ENCODE measurements at regions not wholly inside any gene's neighbourhood (a gene's known extent, or its start where the extent isn't known, plus 50 kb on each side); places are given as distances from the start of the nearest gene placed in this dataset.

GRCh38 chr12:45590646-45591045 is 138.9 kb upstream of the ARID2 start:
- DNase-seq: no peak

- DNase-seq: no peak
These were observed 137.9 kb upstream of the ARID2 start for GRCh38 chr12:45591635-45592034.

DNA sequence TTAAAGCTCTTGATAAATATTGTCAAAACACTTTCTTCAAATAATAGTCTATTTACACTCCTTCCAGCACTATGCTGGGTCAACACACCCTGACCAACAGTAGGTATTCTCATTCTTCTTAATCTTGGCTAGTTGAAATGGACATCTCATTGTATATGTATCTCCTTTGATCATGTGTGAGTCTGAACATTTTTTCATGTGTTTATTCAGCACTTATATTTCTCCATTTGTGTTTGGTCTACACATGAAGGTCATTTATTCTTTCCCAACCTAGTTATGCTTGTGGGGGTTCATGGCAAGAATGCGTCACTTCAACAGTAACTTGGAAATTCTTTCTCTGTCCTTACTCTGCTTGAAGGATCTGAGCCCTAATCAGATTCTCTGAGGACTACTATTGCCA is 133.1 kb upstream of the ARID2 start:
- no peak for DNase-seq

- DNase-seq: no peak
These were observed 131.2 kb upstream of the ARID2 start for GRCh38 chr12:45598336-45598735.

GRCh38 chr12:45598761-45599160 is 130.7 kb upstream of the ARID2 start:
- no peak for DNase-seq

DNA sequence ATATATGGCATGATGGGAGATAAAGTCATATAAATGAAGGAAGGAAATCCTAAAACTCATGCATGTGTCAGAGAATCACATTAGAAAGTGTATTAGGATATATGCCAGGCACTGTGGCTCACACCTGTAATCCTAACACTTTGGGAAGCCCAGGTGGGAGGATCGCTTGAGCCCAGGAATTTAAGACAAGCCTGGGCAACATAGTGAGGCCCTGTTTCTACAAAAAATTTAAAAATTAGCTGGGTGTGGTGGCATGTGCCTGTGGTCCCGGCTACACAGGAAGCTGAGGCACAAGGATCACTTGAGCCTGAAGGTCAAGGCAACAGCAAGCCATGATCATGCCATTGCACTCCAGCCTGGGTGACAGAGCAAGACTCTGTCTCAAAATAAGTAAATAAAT is 130.3 kb upstream of the ARID2 start:
- DNase-seq: no peak

GRCh38 chr12:45601390-45601789 is 128.1 kb upstream of the ARID2 start:
- DNase-seq: no peak

GRCh38 chr12:45601888-45602287 is 127.6 kb upstream of the ARID2 start:
- DNase-seq: no peak

DNA sequence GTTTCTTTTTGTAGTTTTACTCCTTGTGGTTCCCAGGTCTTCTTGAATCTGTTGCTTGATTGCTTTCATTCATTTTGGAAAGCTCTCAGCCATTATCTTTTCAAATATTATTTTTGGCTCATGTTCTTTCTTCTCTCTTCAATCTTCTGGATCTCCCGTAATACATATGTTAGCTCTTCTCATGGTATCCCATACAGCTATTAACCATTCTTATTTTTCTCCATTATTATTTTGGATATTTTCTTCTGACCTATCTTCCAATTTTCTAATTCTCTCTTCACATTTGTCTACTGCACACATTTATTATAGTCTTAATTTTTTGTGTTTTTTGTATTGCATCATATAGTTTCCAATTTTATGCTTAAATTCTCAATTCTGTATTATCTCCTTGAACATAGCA is 123.9 kb upstream of the ARID2 start:
- DNase-seq: no peak

DNA sequence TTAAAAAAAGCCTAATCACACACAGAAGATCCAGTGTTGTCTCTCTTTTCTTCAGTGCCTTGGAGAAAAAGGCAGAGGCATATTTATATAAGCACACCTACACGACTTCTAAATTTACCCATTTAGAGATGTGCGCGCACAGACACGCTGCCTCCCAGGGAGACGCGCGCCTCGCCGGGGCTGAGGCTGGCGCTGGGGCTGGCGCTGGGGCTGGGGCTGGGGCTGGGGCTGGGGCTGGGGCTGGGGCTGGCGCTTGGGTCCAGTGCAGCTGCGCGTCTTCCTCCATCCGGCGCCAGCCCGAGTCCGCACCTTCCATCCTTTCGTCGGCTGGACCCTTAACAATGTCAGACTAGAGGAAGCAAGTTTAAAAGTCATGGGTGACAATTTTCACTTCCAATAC is 118.4 kb upstream of the ARID2 start:
- DNase-seq: no peak

- no peak for DNase-seq
These were observed 118.0 kb upstream of the ARID2 start for GRCh38 chr12:45611495-45611894.

- DNase-seq: no peak
These were observed 117.3 kb upstream of the ARID2 start for GRCh38 chr12:45612044-45612794.

DNA sequence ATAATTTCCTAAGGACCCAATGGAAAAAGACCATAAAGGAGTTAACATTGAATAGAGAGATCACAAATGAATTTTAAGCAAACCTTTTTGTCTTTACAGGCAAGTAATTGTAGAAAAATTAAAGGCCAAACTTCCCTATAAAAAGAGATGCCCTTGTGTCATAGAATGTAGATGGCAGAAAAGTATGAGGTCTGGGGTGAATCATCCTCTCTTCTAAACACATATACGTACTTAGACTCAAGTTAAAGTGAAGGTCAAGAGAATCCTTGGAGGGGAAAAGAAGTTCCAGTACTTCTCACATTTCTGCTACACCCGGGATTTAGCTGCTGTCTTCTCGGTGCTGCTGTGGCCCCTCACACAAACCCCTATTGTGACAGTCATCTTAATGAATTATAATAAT is 116.2 kb upstream of the ARID2 start:
- DNase-seq: no peak

GRCh38 chr12:45613855-45614254 is 115.7 kb upstream of the ARID2 start:
- no peak for DNase-seq

GRCh38 chr12:45615268-45615667 is 114.2 kb upstream of the ARID2 start:
- DNase-seq: no peak

DNA sequence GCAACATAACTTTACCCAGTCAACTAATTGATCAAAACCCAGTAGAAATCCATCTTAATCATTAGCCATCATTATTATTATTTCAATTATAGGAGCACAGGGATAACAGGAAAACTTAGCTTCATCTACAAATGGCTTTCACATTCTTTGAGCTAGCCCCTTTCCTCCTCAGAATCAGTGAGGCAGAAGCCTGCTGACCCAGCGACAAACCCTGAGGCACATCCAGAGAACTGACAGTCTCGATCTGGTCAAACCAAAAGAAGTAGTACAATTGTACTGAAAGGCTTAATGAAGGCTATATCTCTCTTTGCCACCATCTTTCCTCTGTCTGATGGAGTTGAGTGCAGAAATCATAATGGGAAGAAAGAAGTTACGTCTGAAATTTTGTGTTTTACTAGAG is 109.8 kb upstream of the ARID2 start:
- DNase-seq: no peak

DNA sequence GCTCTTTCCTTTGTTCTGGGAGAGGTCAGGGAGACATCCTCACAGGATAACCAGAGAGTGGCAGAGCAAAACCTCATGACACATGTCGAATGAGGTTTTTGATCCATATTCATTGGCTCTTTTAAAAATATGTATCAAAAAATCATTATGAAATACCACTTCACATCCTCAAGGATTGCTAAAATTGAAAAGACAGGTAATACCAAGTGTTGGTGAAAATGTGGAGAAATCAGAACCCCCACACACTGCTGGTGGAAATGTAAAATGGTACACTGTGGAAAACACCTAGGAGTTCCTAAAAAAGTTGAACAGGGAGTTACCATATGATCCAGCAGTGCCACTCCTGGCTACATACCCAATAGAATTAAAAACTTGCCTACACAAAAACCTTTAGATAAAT is 107.8 kb upstream of the ARID2 start:
- DNase-seq: no peak

DNA sequence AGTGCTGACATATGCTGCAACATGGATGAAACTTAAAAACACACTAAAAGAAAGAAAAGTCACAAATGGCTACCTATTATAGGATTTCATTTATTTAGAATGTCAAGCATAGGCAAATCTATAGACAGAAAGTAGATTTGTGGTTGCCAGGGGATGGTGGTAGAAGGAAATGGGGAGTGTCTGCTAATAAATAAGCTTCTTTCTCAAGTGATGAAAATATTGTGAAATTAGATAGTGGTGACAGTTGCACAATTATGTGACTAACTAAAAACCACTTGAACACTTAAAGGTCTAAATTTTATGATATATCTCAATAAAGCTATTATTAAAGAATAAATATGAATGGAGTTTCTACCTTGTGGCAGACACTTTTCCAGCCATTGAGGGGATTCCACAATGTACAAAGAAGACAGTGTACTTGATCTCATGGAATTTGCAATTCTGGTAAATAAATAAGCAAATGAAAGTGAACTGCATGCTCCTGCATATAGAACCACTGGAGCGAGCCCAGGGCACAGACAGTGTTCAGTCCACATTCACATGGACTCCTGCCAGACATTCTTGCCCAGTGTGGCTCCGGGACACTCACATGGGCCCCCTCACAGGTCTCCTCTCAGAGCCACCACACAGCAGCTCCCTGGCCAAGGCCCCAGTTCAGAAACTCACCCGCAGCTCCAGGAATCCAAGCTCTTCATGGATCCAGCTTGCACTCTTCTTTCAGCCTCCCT is 107.1 kb upstream of the ARID2 start:
- no peak for DNase-seq

GRCh38 chr12:45623221-45623620 is 106.3 kb upstream of the ARID2 start:
- DNase-seq: no peak

- DNase-seq: no peak
These were observed 105.6 kb upstream of the ARID2 start for GRCh38 chr12:45623940-45624339.

DNA sequence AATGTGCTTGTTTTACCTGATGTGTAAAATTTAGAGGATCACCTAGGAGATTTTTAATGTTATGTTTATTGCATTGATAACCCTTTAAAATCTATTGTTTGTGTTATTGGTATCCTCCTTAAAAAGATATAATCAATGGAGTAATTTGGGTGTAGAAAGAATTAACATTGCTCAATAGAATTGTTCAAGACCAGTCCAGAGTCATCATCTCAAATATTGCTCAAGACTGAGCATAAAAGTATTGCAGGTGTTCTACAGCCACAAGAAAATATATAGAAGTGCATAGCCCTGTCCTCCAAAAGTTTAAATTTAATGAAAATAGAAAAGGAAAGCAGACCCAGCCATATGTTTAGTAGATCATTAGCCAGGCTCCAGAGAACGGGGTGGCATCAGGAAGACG is 102.5 kb upstream of the ARID2 start:
- DNase-seq: no peak

DNA sequence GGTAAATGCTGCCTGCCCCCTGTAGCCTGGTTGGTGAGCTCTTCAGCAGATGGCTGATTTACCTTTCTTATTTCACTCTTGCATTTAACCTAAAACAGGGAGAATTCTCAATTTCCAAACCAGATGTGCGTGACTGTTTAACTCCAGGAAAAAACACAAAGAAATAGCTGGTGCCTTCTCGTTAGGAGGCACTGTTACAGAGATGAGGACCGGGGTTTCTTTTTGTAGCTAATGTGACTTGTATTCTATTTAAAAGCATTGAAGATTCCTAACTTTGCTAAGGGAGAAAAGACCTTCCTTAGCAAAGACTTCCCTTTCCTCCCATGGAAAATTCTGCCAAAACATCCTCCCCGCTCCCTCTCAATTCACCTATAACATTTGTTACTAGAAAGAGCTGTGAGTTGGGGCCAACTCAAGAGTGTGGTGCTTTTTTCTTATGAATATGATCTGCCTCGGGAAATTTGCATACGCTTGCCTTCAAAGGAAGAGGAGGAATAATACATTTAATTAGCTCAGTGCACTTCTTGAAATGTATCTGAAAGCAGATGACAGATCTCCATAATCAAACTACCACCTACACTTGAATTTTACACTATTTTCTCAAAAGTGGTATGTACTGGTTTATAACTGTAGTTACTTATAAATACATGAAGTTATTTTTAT is 102.0 kb upstream of the ARID2 start:
- no peak for DNase-seq

GRCh38 chr12:45629292-45629691 is 100.2 kb upstream of the ARID2 start:
- no peak for DNase-seq

- no peak for DNase-seq
These were observed 95.8 kb upstream of the ARID2 start for GRCh38 chr12:45633733-45634132.
